Smooth muscle cell (in vitro differentiated cells): ENCODE measurements at regions not wholly inside any gene's neighbourhood (a gene's known extent, or its start where the extent isn't known, plus 50 kb on each side); places are given as distances from the start of the nearest gene placed in this dataset.

ENCODE experiments used
- DNase-seq: peaks from one replicate; lab custom pipeline; 2025; ENCODE audit not compliant: unreplicated experiment; lab: John Stamatoyannopoulos, UW
- H2AFZ ChIP-seq: fragments of 200-600 bp; sonication (generic); 2 replicates; pipeline ENCODE4 v1.6.0; 2016; ENCODE audit warnings: antibody characterized with exemption, low read depth, mild to moderate bottlenecking
- H3F3A ChIP-seq: fragments of 200-600 bp; sonication (generic); 2 replicates; pipeline ENCODE4 v1.6.0; 2017; ENCODE audit warnings: antibody characterized with exemption, low read depth
- H3K27ac ChIP-seq: fragments of 200-600 bp; sonication (generic); 2 replicates; pipeline ENCODE4 v1.5.1; 2016; ENCODE audit warnings: low read depth, mild to moderate bottlenecking
- H3K27me3 ChIP-seq: fragments of 200-600 bp; sonication (generic); 2 replicates; pipeline ENCODE4 v1.6.1; 2016; ENCODE audit warnings: low read depth, mild to moderate bottlenecking
- H3K36me3 ChIP-seq: fragments of 200-600 bp; sonication (generic); 2 replicates; pipeline ENCODE4 v1.5.1; 2016; ENCODE audit warnings: low read depth
- H3K4me1 ChIP-seq: fragments of 200-600 bp; sonication (generic); 2 replicates; pipeline ENCODE4 v1.5.1; 2016; ENCODE audit warnings: low read depth
- H3K4me2 ChIP-seq: fragments of 200-600 bp; sonication (generic); 2 replicates; pipeline ENCODE4 v1.6.0; 2016; ENCODE audit warnings: mild to moderate bottlenecking
- H3K4me3 ChIP-seq: fragments of 200-600 bp; sonication (generic); 2 replicates; pipeline ENCODE4 v1.5.1; 2016; ENCODE audit warnings: mild to moderate bottlenecking
- H3K79me2 ChIP-seq: fragments of 200-600 bp; sonication (generic); 2 replicates; pipeline ENCODE4 v1.6.0; 2016; ENCODE audit warnings: low read depth, mild to moderate bottlenecking
- H3K9ac ChIP-seq: fragments of 200-600 bp; sonication (generic); 2 replicates; pipeline ENCODE4 v1.6.0; 2016; ENCODE audit warnings: low read depth
- H3K9me3 ChIP-seq: fragments of 200-600 bp; sonication (generic); replicated peaks from 2 replicates; pipeline ENCODE4 v1.5.1; 2016; ENCODE audit warnings: low read depth
- H4K20me1 ChIP-seq: fragments of 200-600 bp; sonication (generic); 2 replicates; pipeline ENCODE4 v1.6.0; 2016; ENCODE audit warnings: low read depth
- WGBS: methylation state at CpG from one replicate; pipeline ENCODE4 v1.1.7; 2016; ENCODE audit warnings: low lambda C conversion rate; 5-methylcytosine and 5-hydroxymethylcytosine counted together
- TF ChIP-seq, protein P1 (sequence below): fragments of 200-600 bp; sonication (generic); IDR thresholded peaks from 2 replicates; pipeline ENCODE4 v1.5.1; 2017; ENCODE audit warnings: borderline replicate concordance, mild to moderate bottlenecking, antibody characterized with exemption; ENCODE audit not compliant: insufficient read depth, poor library complexity, severe bottlenecking

DNA sequence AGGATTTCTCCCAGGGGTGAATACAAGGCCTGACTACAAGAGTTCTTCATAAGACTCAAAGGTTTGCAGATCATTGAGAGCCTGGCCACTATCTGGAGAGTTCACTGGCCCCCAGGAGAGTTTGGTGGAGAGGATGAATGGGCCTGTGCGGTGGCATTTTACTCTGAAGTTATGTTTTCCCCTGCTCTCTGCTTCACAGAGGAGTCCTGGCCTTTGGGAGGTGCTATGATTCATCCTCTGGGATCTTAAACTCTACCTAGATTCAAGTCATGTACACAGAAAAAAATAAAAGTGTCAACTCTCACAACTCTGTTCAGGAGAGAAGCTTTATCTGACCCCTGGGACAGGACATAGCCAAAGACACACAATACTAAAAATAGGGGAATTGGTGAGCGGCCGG is 159.1 kb upstream of the CARD18 start:
- H2AFZ ChIP-seq: peak overlapping the region; percentile 46
- DNase-seq: no peak
- H3K36me3 ChIP-seq: no peaks in the 10 kb centered on the region
- H3K4me2 ChIP-seq: peak overlapping the region; percentile 58
- no peak overlapping the region for H3K9ac ChIP-seq
- WGBS: 93% methylated on average over 3 of the region's 3 CpGs
- H3K9me3 ChIP-seq: no peaks in the 10 kb centered on the region
- H3K4me3 ChIP-seq: no peak overlapping the region
- H3K4me1 ChIP-seq: peaks cover 14% of the 10 kb centered on the region
- H3K27me3 ChIP-seq: no peaks in the 10 kb centered on the region
- TF ChIP-seq, protein P1, sequence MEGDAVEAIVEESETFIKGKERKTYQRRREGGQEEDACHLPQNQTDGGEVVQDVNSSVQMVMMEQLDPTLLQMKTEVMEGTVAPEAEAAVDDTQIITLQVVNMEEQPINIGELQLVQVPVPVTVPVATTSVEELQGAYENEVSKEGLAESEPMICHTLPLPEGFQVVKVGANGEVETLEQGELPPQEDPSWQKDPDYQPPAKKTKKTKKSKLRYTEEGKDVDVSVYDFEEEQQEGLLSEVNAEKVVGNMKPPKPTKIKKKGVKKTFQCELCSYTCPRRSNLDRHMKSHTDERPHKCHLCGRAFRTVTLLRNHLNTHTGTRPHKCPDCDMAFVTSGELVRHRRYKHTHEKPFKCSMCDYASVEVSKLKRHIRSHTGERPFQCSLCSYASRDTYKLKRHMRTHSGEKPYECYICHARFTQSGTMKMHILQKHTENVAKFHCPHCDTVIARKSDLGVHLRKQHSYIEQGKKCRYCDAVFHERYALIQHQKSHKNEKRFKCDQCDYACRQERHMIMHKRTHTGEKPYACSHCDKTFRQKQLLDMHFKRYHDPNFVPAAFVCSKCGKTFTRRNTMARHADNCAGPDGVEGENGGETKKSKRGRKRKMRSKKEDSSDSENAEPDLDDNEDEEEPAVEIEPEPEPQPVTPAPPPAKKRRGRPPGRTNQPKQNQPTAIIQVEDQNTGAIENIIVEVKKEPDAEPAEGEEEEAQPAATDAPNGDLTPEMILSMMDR: no peak
- no peaks in the 10 kb centered on the region for H4K20me1 ChIP-seq
- peak overlapping the region; percentile 27 for H3K27ac ChIP-seq
- H3F3A ChIP-seq: no peaks in the 10 kb centered on the region
- no peaks in the 10 kb centered on the region for H3K79me2 ChIP-seq

DNA sequence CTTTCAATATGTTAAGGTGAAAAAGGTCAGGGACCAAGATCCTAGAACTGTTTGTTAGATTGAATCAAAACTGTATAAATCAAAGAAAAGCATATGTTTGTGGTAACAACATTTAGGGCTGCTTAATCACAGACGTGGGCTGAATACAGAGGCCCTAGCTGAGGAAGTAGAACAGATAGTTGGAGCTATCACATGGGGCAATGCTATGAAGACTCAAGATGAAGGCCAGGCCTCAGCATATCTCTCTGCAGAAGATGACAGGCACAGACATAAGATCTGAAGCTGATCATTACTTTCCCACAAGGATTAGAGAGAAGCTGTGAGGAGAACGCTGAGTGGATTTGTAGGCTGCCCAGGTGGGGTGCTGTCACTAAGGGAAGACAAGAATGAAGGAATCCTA is 158.6 kb upstream of the CARD18 start:
- H4K20me1 ChIP-seq: no peaks in the 10 kb centered on the region
- H3K9me3 ChIP-seq: peaks cover under 1% of the 10 kb centered on the region
- DNase-seq: no peak
- H3K9ac ChIP-seq: no peak overlapping the region
- H3F3A ChIP-seq: no peaks in the 10 kb centered on the region
- peak overlapping the region; percentile 58 for H3K4me2 ChIP-seq
- H3K27me3 ChIP-seq: no peaks in the 10 kb centered on the region
- H3K79me2 ChIP-seq: no peaks in the 10 kb centered on the region
- H3K36me3 ChIP-seq: no peaks in the 10 kb centered on the region
- peaks cover 14% of the 10 kb centered on the region for H3K4me1 ChIP-seq
- peak overlapping the region; percentile 27 for H3K27ac ChIP-seq
- peak overlapping the region; percentile 46 for H2AFZ ChIP-seq
- H3K4me3 ChIP-seq: no peak overlapping the region
- 39% methylated on average over 2 of the region's 2 CpGs for WGBS
- TF ChIP-seq, protein P1: no peak

DNA sequence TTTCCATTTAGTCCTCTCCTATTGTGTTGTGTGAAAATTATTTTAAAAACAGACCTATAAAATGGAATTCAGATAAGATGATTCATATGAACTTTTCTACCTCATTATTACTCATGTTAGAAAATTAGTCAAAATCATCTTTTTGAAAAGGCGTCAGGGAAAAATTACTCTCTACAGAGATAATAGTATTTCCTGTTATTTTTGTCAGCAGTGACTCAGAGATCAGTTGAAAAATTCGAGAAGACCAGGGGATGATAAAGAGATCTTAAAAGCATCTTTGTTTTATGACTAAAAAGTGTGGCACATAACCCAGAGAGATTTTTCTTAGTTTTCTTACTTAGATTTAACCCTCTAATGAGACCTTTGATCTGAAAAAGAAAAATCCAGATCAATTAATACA is 157.9 kb upstream of the CARD18 start:
- no peak overlapping the region for H2AFZ ChIP-seq
- DNase-seq: no peak

DNA sequence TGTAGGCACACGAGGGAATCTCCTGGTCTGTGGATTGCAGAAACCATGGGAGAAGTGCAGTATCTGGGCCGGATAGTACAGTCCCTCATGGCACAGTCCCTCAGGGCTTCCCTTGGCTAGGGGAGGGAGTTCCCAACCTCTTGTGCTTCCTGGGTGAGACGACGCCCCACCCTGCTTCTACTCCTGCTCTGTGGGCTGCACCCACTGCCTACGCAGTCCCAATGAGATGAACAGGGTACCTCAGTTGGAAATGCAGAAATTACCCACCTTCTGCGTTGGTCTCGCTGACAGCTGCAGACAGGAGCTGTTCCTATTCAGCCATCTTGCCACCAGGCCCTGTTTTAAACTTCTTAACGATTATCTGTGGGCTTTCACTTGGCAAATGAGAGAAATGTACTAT is 157.2 kb upstream of the CARD18 start:
- Histone ChIP-seq H3K27ac (no peak overlapping the region), H3K27me3 (no peaks in the 10 kb centered on the region), H2AFZ (no peak overlapping the region), H3K9ac (no peak overlapping the region), H4K20me1 (no peaks in the 10 kb centered on the region), H3K4me1 (peaks cover 14% of the 10 kb centered on the region), H3K36me3 (no peaks in the 10 kb centered on the region), H3K9me3 (peaks cover 4% of the 10 kb centered on the region), H3F3A (no peaks in the 10 kb centered on the region), H3K79me2 (no peaks in the 10 kb centered on the region), H3K4me2 (no peak overlapping the region), H3K4me3 (no peak overlapping the region)
- no peak for DNase-seq
- TF ChIP-seq, protein P1: no peak
- WGBS: 95% methylated on average over 8 of the region's 8 CpGs

More for the DNA sequence above, 157.9 kb upstream of the CARD18 start:
- no peaks in the 10 kb centered on the region for H4K20me1 ChIP-seq
- no peak overlapping the region for H3K9ac ChIP-seq
- H3K79me2 ChIP-seq: no peaks in the 10 kb centered on the region
- peak overlapping the region; percentile 27 for H3K27ac ChIP-seq
- H3K4me3 ChIP-seq: no peak overlapping the region
- H3K27me3 ChIP-seq: no peaks in the 10 kb centered on the region
- TF ChIP-seq, protein P1: no peak
- WGBS: 16% methylated on average over 2 of the region's 2 CpGs
- H3K36me3 ChIP-seq: no peaks in the 10 kb centered on the region
- peak overlapping the region; percentile 58 for H3K4me2 ChIP-seq
- H3F3A ChIP-seq: no peaks in the 10 kb centered on the region
- peaks cover 4% of the 10 kb centered on the region for H3K9me3 ChIP-seq
- H3K4me1 ChIP-seq: peaks cover 14% of the 10 kb centered on the region
